ENCODE measurements at regions not wholly inside any gene's neighbourhood (a gene's known extent, or its start where the extent isn't known, plus 50 kb on each side); places are given as distances from the start of the nearest gene placed in this dataset.
"Not testable (repeated sequence)": the region's sequence is repeated elsewhere in the genome, so short reads cannot be mapped to it uniquely, and the experiment has no call there.

DNA sequence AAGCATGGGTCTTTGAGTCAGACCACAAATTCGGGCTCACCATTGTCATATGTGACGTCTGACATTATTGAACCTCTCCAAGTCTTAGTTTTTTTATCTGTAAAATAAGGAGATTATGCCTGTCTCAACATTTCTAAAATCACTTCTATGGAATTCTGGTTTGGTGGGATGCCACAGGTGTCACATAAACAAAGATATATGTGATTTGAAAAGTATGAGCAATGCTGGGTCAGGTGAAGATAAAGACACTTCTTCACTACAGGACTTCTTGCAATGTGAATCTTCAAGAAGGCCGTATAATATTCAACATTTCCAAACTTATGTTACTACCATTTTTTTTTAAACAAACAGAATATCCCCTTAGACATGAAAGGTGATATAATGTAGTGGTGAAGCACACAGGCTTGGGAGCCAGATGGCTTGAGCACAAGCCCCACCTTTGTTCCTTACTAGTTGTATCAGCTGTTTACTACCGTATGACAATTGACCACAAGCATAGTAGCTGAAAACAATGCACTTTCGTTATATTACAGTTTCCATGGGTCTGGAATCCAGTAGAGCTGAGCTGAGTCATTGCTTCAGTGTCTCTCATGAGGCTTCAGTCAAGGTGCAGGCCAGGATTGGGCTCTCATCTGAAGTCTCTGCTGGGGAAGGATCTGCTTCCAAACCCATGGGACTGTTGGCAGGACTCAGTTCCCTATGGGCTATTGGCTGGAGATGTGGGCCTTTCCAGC lies 87.7 kb downstream of the UTP18 start:
- DNase-seq = no peak

GRCh38 chr17:51351080-51351479 lies 90.7 kb downstream of the UTP18 start:
- DNase-seq = no peak

GRCh38 chr17:51351890-51352289 lies 91.5 kb downstream of the UTP18 start:
- peak in 26 of 56 donors; percentile 13 to 68 (median 31) for DNase-seq

GRCh38 chr17:51352798-51353197 lies 92.5 kb downstream of the UTP18 start:
- DNase-seq = no peak

DNA sequence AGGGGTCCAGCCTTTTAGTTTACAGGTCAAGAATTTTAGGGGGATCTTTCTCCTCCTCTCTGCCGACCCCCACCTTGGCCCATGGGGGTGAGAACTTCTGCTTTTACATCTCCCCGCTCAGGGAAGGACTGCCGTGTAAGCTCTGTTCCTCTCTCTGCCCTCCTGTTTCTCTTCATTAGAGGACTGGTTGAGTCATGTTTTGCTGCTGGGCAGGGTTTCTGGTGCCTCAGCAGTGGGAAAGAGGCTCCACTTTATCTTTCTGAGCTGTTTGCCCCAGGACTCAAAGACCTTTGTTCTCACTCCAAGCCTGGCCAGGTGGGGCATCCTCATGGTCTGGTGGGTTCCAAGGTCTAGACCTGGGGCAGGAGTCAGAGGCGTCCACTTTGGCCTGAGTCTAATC lies 93.0 kb downstream of the UTP18 start:
- DNase-seq = no peak

DNA sequence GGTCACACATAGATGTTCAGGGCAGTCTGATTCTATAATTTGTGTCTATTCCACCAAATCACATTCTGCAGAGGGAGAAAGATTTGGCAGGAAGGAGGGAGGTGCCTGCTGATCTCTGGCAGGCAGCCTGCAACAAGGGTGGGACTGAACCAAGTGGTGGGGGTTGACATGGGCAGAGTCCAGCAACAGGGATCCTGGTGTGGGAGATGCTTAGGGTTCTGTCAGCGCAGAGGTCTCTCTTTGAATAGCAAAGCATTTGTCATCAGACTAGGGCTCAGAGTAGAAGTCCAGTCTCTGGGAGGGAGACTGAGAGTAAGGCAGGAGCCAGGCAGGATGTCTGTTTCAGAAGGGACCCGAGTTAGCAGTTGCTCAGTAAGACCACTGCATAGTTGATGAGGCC lies 94.6 kb downstream of the UTP18 start:
- no peak for DNase-seq

GRCh38 chr17:51355441-51356410 lies 95.4 kb downstream of the UTP18 start:
- peak in 1 of 56 donors; percentile 31 for DNase-seq

DNA sequence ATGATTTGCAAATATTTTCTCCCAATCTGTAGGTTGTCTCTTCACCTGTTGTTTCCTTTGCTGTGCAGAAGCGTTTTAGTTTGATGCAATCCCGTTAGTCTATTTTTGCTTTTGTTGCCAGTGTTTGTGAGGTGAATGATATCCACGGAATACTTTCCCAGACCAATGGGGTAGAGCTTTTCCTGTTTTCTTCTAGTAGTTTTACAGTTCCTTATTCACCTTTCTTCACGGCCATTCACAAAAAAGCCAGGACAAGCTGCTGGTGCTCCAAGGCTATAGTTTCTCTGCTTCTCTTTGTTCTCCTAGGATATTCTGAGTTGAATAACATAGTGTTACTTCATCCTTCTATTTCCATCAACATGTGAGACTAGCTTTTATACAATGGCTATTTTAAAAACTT lies 98.7 kb downstream of the UTP18 start:
- DNase-seq = no peak

- DNase-seq = peak in 34 of 56 donors; percentile 5 to 72 (median 38)
Measured at GRCh38 chr17:51362811-51363585, 102.7 kb downstream of the UTP18 start.

DNA sequence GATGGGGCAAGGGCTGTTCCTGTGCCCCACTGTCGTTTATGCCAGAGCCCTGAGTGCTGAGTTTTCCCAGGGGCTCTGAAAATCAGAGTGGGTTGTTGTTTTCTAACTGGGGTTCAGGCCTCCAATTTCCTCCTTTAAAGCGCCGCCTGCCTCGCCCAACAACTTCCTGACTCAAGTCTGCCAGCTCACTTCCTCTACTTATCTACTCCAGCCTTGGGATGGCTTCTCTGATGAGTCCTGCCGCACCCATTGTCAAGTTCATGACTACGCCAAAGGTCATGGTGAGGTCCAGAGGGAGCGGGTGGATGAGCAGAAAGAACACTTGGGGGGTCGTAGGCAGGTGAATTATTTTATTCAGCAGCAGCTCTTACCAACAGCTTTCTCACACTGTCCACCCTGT lies 104.7 kb downstream of the UTP18 start:
- no peak for DNase-seq

- peak in 2 of 56 donors; percentile 14 to 30 for DNase-seq
Measured at GRCh38 chr17:51366866-51367265, 106.5 kb downstream of the UTP18 start.

DNA sequence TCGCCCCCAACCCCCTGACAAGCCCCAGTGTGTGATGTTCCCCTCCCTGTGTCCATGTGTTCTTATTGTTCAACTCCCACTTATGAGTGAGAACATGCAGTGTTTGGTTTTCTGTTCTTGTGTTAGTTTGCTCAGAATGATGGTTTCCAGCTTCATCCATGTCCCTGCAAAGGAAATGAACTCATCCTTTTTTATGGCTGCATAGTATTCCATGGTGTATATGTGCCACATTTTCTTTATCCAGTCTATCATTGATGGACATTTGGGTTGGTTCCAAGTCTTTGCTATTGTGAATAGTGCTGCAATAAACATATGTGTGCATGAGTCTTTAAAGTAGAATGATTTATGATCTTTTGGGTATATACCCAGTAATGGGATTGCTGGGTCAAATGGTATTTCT lies 107.5 kb downstream of the UTP18 start:
- DNase-seq = not testable (repeated sequence)

DNA sequence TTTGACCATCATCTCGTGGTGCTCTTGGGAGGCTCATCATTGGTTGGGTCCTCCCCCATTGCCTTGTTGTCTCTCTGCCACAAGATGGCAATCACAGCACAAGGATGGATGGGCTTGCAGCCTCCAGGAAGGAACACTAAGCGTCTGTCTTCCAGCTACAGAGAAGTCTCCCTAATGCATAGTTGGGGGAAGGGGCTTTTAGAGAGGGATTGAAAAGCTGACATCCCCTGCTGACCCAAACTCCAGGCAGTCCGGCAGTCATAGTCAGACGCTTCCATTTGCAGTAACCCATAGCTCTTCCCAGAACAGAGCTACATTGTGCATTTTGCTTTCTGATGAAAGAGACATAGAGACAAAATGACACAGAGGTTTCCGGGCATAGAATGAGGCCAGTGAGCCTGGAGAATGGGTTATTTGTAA lies 111.4 kb downstream of the UTP18 start:
- peak in 52 of 56 donors; percentile 32 to 98 (median 72) for DNase-seq

GRCh38 chr17:51372345-51373004 lies 112.1 kb downstream of the UTP18 start:
- DNase-seq = peak in 50 of 56 donors; percentile 13 to 91 (median 64)

- DNase-seq = no peak
Measured at GRCh38 chr17:51373489-51374152, 113.3 kb downstream of the UTP18 start.

- peak in 1 of 56 donors; percentile 42 for DNase-seq
Measured at GRCh38 chr17:51374209-51374608, 113.9 kb downstream of the UTP18 start.

- DNase-seq = no peak
Measured at GRCh38 chr17:51375771-51376170, 115.4 kb downstream of the UTP18 start.

DNA sequence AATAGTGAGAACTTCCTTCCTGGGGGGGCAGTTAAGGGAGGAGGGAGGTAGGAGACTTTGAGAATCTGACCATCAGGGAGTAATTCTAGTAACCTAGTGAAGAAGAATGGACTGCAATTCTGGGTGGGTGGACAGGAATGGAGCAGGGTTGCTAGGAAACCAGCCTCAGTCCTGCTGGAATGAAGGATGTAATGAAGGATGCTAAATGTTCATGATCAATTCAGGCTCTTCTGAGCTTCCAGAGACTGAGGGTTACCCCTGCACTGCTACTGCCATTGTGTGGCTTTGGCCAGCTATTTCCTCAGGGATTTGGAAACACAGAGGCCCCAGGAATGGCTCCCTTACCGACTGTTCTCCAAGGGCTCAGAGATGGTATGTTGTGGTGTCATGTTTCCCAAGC lies 116.4 kb downstream of the UTP18 start:
- peak in 1 of 56 donors; percentile 4 for DNase-seq

DNA sequence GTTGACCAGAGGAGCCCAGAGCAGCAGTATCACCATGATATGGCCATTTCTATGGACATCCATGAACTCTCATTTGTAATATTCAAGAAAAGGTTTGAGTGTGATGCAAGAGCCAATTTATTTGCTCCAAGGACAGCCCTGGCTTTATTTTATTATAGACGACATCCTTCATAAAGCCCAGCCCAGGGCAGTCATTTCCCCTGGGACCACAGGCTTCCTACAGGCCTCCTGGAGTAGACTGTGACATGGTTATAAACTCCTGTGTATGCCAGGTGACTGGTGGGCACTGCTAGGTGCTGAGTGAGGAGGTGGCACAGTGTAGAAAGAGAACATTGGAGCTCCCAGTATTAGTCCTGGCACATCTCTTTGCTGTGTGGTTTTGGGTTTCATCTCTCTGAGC lies 120.9 kb downstream of the UTP18 start:
- no peak for DNase-seq

DNA sequence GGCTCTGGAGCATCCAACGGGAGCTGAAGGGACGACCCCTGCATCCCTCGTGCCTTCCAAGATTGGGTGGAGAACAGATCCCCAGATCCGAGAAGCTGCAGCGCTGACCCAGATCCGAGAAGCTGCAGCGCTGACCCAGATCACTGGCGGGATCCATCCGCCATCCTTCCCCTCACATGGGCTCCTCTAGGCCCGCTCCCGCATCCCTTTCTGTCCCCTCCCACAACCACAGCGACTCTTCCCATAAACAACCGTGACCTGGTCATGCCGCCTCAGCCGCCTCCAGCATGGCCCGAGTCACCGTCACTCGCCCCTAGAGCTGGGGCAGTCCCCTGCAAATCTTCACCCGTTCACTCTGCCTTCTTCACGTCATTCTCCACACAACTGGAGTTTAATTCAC lies 124.9 kb downstream of the UTP18 start:
- DNase-seq = no peak

Measured in amygdala (tissue), 56 donors.